Suppressor macrophage (primary cell): ENCODE measurements at regions not wholly inside any gene's neighbourhood (a gene's known extent, or its start where the extent isn't known, plus 50 kb on each side); places are given as distances from the start of the nearest gene placed in this dataset.

Source experiments
- DNase-seq, 4 experiments: peaks; one replicate each; pipeline ENCODE4 v3.0.0-alpha.2; 2020 to 2022

GRCh38 chr14:55734731-55735130, 154.7 kb downstream of the KTN1 start:
- DNase-seq = no peak

DNA sequence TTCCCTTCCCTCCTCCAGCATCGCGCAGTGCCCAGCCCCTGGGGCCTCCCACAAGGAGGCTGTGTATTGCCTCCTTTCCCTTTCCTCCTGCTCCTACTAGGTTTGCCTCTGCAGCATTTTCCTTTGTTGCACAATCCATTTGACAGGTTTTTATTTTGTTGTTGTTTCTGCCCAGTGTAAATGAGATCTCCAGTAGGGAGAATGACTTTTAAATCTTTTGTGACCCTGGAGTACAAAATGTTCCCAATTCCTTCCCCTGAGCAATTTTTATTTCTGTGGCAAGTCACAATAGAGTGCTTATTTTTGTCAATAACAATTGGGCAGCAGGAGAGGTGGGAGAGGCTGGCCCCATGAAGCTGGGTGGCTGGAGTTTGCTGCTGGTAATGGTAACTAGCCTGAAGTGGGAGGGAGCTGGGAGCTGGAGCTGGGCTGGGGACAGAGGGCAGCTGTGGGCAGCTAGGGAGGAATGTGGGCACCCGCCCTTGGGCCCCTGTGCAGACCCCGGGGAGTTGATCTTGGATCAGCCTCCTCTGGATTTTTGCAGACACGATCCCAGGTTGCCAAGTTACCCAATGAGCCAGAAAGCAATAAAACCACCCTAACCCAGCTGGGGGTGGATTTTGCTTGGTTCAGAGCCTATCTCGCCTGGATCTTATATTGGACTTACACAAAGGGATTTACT, 160.1 kb downstream of the KTN1 start:
- DNase-seq = no peak

- no peak for DNase-seq
These were observed 160.6 kb downstream of the KTN1 start for GRCh38 chr14:55740649-55740989.

GRCh38 chr14:55741240-55741639, 161.2 kb downstream of the KTN1 start:
- DNase-seq = no peak

DNA sequence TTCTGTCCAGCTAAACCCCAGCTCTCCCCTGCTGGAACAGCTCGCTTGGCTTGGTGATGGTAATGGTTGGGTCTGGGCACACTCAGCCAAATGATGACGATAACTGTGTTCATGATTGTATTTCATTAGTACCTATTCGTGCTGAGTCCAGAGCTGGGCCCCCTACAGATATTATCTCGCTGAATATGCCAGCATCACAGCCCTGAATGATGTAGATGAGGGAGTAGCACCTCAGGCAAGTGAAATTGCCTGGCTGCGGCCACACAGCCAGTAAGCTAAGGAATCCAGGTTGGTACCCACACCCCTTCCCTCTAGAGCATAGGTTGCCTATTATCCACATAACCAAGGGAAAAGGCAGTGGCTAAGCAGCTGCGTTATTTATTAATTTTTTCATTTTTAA, 163.5 kb downstream of the KTN1 start:
- DNase-seq = no peak

DNA sequence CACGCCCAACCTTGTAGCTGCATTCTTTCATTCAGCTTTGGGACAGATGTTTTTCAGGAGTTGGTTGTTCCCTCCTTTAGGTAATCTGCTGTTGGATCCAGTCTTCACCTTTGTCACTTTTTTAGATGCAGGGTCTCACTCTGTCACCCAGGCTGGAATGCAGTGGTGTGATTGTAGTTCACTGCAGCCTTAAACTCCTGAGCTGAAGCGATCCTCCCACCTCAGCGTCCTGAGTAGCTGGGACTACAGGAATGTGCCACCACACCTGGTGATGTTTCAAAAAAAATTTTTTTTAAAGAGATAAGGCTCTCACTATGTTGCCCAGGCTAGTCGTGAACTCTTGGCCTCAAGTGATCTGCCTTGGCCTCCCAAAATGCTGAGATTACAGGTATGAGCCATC, 164.3 kb downstream of the KTN1 start:
- DNase-seq = no peak

DNA sequence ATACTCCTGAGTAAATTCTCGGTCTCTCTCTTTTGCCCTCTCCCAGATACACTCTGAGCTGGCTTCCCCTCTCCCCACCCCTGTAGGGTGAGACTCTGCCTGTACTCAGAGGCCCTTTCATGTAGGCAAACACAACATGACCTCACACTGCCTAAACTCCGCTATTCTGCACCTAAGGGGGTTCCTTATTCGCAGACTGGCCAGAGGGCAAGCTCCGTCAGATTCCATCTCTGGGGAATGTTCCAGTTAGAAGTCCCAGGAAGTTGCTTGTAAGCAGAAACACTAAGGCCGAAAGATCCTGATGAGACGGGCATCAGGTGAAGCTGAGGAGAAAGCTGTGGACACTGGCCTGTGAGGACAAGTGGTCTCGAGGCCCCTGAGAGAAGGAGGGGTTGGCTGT, 165.9 kb downstream of the KTN1 start:
- no peak for DNase-seq

DNA sequence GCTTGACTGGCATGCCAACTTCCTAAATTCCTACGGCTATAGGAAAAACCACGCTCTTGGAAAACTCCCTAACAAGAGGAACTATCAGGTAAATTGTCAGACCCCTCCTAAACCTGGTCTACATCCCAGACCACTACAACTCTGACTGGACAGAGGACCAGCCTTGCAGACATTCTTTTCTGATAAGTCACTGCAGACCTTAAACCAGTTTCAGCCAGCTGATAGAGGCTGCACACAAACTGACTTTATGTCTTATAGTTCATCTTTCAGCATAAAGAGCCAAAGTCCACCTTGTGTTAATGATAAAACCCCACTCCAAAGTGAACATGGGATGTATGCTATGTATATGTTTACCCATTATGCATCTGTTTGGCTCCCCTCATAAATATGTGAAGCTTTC, 166.6 kb downstream of the KTN1 start:
- no peak for DNase-seq

GRCh38 chr14:55747186-55747585, 167.2 kb downstream of the KTN1 start:
- no peak for DNase-seq

- peak; percentile 4 to 52 (median 41) for DNase-seq
These were observed 169.3 kb downstream of the KTN1 start for GRCh38 chr14:55749201-55749812.

GRCh38 chr14:55749946-55750345, 169.9 kb downstream of the KTN1 start:
- DNase-seq = no peak

DNA sequence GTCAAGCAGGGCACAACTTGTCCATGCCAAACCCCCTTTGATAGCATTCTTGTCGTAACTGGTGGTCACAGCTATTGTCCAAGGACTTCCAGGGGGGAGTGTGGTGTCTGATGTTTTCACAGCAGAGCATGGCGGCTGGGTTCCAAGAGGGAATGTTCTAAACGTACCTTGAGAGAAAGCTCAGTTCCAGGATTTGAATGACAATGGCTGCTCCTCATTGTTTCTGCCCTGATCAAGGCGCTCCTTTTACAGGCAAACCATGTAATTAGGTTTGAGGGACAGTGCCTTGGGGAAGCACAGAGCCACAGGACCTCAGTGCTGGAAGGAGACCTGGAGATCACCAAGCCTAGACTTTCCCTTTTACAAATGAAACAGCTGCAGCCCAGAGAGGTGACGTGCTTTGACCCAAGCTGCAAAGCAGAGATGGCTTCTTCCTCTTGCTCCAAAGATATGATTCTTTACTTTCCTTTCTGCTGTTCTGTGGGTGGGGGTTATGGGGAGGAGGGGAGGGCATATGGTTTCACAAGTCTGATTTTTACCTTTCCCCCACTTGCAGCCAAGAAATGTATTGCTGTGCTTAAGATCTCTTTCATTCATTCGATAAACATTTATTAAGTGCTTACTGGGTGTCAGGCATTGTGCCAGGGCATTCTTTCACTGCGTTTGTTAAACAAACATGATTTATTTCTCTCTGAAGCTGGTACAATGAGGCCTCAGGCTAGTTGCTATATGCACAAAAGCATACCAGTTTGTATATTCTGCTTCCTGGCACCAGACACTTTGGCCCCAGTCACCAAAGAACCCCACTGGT, 172.8 kb downstream of the KTN1 start:
- DNase-seq = no peak

DNA sequence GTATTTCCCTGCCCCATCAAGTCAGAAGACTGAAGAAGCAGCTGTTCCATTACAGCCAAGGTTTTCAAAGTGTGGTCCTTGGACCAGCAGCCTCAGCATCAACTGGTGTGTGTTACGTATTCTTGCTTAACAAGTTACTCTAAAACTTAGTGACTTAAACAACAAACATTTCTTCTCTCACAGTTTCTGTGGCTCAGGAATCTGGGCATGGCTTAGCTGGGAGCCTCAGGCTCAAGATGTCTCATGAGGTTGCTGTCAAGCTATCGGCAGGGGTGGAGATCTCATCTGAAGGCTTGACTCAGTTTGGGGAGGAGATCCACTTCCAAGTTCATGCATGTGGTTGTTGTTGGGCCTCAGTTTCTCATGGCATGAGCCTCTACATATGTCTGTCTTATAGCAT, 174.5 kb downstream of the KTN1 start:
- no peak for DNase-seq

DNA sequence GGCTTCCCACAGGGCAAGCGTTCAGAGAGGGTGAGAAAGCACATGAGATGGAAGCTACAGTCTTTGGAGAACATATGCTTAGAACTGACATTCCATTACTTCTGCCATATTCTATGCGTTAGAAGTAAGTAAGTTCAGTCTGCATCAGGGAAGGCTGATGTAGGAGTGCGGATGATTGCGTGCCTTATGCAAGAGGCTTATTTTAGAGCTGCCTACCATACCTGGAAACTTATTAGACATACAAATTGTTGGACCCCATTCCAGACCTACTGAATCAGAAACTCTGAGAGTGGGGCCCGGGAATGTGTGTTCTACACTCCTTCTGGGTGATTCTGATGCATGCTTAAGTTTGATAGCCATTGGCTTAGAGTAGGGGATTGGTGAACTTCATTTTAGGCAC, 174.9 kb downstream of the KTN1 start:
- no peak for DNase-seq

DNA sequence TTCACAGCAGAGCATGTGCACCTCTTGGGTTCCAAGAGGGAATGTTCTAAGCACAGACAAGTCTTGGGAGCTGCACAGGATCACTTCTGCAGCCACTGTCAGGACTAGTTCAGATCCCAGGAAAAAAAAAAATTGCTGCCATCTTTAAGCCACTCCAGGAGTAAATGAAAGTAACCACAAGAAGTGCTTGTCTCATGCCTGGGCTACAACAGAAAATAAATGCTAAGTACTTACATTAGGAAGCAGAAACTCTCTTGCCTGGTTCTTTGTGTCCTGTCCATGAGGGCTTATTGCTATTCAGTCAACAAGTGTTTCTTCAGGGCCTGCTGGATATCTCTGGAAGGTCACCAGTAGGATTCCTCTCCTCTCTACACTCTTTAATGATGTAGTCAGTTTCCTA, 176.1 kb downstream of the KTN1 start:
- DNase-seq = no peak

DNA sequence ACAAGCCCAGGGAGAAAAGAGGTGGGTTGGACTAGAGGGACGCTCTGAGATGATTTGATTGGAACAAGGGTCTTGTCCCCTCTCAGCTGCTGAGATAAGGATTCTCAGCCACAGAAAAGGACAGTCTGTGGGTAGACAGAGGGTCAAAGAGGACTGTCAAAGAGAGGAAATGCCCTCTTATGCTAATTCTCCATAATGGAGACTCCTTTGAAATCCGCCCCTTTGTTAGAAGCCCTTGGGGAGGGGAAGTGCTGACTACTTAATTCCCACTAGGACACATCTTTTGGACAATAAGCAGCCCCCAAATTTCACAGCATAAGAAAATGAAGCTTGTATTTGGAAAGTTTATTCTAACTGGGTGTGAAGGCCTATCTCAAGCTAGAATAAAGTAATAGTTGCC, 176.6 kb downstream of the KTN1 start:
- DNase-seq = no peak

DNA sequence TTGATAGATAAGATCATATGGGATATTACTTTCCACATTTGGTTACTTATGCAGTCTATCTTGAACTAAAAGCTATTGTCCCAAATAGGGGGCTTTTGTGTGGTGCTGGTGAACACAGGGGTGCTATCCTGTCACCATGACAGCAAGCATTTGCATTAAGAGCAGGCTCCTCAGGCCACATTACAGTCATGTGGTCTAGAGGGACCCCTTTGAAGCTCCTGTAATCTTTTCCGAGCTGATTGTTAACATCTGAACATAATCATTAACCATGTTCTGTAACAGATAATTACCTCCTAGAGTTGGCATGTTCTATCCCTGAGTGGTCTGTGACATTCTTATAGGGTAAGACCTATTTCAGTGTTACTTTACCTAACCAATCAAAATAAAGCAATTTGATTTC, 178.8 kb downstream of the KTN1 start:
- DNase-seq = no peak

DNA sequence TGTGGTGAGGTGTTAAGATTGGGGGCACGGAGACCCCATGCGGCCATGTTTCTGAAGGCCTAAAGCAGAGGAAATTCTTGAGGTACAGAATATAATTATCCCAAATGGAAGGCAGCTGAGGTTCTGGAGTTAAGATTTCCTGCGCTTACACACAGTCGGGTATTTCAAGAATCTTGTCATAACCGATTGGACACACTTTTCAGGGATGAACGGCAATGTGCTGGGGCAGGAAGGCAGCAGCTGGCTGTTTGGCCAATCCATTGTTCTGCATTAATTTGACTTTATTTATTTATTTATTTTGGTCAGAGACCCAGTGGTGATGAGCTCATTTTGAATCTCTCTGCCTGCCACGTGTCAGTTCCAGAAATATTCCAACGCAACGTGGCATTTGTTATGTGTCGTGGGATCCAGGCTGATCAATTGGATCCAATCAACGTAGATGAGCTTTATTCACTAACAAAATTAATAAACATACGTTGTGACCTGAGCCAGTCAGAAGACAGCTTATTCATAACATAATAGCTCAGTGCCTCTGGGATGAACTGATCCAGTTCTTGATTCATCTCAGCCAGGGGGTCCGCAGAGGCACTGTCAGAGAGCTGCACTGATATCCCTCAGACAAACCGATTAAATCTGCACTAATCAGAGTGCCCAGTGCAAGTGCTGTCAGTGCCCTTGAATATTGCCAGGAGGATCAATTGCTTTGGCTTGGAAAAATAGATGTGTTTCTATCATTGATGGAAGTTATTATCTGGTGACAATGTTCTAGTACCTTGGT, 181.0 kb downstream of the KTN1 start:
- DNase-seq = no peak

DNA sequence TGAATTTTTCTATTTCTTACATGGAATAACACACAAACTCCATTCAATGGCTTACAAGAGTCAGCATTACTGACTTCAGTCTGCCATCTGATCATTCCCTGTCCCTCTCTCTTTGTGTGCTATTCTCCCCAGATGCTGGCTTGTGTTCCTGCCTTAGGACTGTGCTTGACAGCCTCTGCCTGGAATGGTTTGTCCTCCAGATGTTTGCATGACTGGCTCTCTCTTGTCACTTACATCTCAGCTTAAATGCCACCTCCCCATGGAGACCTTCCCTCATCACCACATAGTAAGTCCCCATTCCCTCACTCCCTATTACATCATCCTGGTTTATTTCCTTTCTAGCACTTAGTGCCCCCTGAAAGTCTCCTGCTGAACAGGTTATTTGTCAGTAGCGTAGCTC, 181.6 kb downstream of the KTN1 start:
- no peak for DNase-seq

DNA sequence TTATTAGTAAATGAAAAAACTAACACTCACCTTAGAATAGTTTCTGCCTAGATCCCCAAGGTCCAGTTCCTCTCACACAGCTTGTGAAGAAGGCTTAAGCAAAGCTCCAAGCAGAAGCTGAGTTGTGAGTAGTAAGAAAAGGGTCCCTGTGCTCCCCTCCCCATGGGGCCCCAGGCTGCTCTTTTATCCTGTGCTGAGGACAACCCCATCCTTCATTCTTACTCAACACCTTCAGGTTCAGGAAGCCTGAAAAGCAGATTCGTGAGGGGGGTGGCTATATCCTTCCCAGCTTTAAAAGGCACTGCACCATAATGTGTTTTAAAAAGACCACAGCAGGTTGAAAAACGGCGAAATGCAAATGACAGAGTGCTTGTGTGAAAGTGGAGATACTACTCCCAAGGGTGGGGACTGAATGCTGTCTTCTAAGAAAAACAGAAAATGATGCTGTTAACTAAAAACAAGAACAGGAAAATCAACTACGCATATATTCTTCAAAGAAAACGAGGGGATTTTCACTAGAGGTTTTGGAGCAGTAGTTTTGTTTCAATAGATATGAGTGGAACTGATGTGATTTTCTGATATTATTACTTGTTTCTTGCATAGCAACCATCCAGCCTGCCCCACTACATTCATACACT, 182.7 kb downstream of the KTN1 start:
- no peak for DNase-seq

DNA sequence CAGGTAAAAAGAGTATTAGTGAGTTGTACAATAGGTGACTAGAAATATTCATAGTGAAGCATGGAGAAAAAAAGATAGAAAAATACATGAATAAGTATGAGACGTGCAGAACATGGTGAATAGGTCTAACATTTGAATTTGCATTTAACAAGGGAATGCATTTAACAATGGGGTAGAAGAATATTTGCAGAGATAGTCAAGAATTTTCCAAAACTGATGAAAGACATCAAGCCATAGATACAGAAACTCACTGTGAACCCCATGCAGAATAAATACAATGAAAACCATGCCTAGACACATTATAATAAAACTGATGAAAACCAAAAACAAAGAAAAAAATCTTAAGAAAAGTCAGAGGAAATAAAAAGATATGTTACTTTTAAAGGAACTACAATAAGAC, 184.8 kb downstream of the KTN1 start:
- no peak for DNase-seq

GRCh38 chr14:55766071-55766470, 186.1 kb downstream of the KTN1 start:
- no peak for DNase-seq

DNA sequence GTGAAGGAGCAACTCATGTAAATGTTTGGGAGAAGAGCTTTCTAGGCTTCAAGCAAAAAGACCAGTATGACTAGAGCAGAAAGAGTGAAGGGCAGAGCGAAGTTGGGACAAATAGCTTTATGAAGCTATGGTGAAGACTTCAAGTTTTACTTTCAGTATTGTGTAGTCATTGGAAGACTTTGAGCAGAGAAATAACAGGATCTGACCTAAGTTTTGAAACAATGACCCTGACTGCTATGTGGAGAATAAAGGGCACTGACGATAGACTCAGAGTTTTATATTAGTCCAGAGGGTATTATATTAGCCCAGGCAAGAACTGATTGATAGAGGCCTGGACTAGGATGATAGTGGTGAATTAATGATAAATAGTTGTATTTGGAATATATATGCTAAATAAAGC, 187.3 kb downstream of the KTN1 start:
- no peak for DNase-seq
